Right lobe of liver (tissue), 6 donors: ENCODE measurements at regions not wholly inside any gene's neighbourhood (a gene's known extent, or its start where the extent isn't known, plus 50 kb on each side); places are given as distances from the start of the nearest gene placed in this dataset.
"Not testable (repeated sequence)": the region's sequence is repeated elsewhere in the genome, so short reads cannot be mapped to it uniquely, and the experiment has no call there.

ENCODE experiments used
- ATAC-seq, 4 donors: fragments of 200-7000 bp; cut with Tn5 transposase; one replicate each; pipeline ENCODE4 v1.9.1; 2020; ENCODE audit warnings: mild to moderate bottlenecking in 4 of 4, moderate library complexity in 4 of 4
- DNase-seq, 3 donors: peaks; one replicate each; pipeline ENCODE4 v3.0.0-alpha.2; 2020
- H3K27ac ChIP-seq, 3 donors: fragments of 200-600 bp; one replicate each; pipeline ENCODE4 v1.8.0; 2022
- H3K27me3 ChIP-seq, 2 donors: fragments of 200-600 bp; one replicate each; pipeline ENCODE4 v1.8.0; 2022
- H3K36me3 ChIP-seq, 4 donors: fragments of 200-600 bp; sonication (generic) in 1 of 4; one replicate each; pipeline versions ENCODE4 v1.5.1 to v1.8.0; 2017 to 2022; ENCODE audit warnings: control low read depth in 1 of 4
- H3K4me1 ChIP-seq, 4 donors: fragments of 200-600 bp; sonication (generic) in 1 of 4; one replicate each; pipeline versions ENCODE4 v1.5.1 to v1.8.0; 2017 to 2022; ENCODE audit warnings: control low read depth in 1 of 4
- H3K4me3 ChIP-seq, 3 donors: fragments of 200-600 bp; one replicate each; pipeline ENCODE4 v1.8.0; 2022
- H3K9me3 ChIP-seq, 4 donors: fragments of 200-600 bp; sonication (generic) in 1 of 4; one replicate each; pipeline versions ENCODE4 v1.5.1 to v1.8.0; 2017 to 2022; ENCODE audit warnings: control low read depth in 1 of 4
- CTCF ChIP-seq, 4 donors: fragments of 200-600 bp in 3 of 4; fragments of 450-650 bp in 1 of 4; IDR thresholded peaks; one replicate each; pipeline versions ENCODE4 v1.5.1 to v1.8.0; 2016 to 2022; ENCODE audit warnings: antibody characterized with exemption in 4 of 4, mild to moderate bottlenecking in 2 of 4
- POLR2A ChIP-seq: fragments of 450-650 bp; IDR thresholded peaks from one replicate; pipeline ENCODE4 v1.6.1; 2017; ENCODE audit warnings: antibody characterized with exemption, mild to moderate bottlenecking
- WGBS: methylation state at CpG from one replicate; pipeline ENCODE4 v1.1.6; 2018; ENCODE audit warnings: low coverage, low lambda C conversion rate; ENCODE audit not compliant: insufficient coverage; ENCODE audit errors: missing lambda C conversion rate; 5-methylcytosine and 5-hydroxymethylcytosine counted together
- intact Hi-C, 2 donors: fragments of 100-400 bp; cut with DNase I; formaldehyde crosslinking; loops; one replicate each; pipeline versions ENCODE4 v1.11.2 to v1.14.1; 2022
- donor health status: DM: no; HTN: yes; CAD: no.
- donor health status: DM: no; HTN: no; CAD: no.
- donor health status: DM: no; HTN: no; CAD: no.
- donor health status: DM: no; HTN: yes; CAD: no.
- donor health status: DM: no; HTN: yes; CAD: no.

- H3K9me3 ChIP-seq, H3K4me3 ChIP-seq, H3K27ac ChIP-seq, DNase-seq, intact Hi-C loops, H3K27me3 ChIP-seq, H3K36me3 ChIP-seq, H3K4me1 ChIP-seq: not testable (repeated sequence)
- 94% methylated on average over 3 of the region's 21 CpGs for WGBS
- peak in 1 of 4 donors; percentile 29 for TF ChIP-seq CTCF (IDR thresholded peaks at IDR 0.05)
- ATAC-seq: peak in 3 of 4 donors; percentile 29 to 38 (median 32)
Observed at GRCh38 chr4:97437998-97438705, 705.1 kb downstream of the STPG2 start.

- Histone ChIP-seq H3K9me3 (no peaks in the 10 kb centered on the region), H3K36me3 (no peaks in the 10 kb centered on the region), H3K4me3 (no peak overlapping the region), H3K4me1 (peaks cover 0 to 15% (median 0%) of the 10 kb centered on the region in 4 donors), H3K27ac (no peak overlapping the region), H3K27me3 (no peaks in the 10 kb centered on the region)
- ATAC-seq (no peak), DNase-seq (no peak)
- intact Hi-C loops: no loop called here
- 83% methylated on average over 2 of the region's 6 CpGs for WGBS
- TF ChIP-seq POLR2A (no peak), CTCF (IDR thresholded peaks at IDR 0.05) (no peak)
Observed at GRCh38 chr4:97453186-97453585, 690.1 kb downstream of the STPG2 start.

GRCh38 chr4:97457253-97457652 lies 686.0 kb downstream of the STPG2 start:
- peak overlapping the region in 2 of 3 donors; percentile 11 to 36 for H3K27ac ChIP-seq
- no peak for TF ChIP-seq POLR2A
- peak in 3 of 4 donors; percentile 13 to 21 (median 21) for TF ChIP-seq CTCF (IDR thresholded peaks at IDR 0.05)
- no peaks in the 10 kb centered on the region for H3K36me3 ChIP-seq
- 15% methylated on average over 1 of the region's 1 CpG for WGBS
- ATAC-seq (peak; percentile 96 to 98 (median 96)), DNase-seq (peak in 1 of 3 donors; percentile 49)
- peaks cover 0 to 19% (median 0%) of the 10 kb centered on the region in 4 donors for H3K4me1 ChIP-seq
- intact Hi-C loops: no loop called here
- H3K9me3 ChIP-seq: no peaks in the 10 kb centered on the region
- no peak overlapping the region for H3K4me3 ChIP-seq
- H3K27me3 ChIP-seq: no peaks in the 10 kb centered on the region

DNA sequence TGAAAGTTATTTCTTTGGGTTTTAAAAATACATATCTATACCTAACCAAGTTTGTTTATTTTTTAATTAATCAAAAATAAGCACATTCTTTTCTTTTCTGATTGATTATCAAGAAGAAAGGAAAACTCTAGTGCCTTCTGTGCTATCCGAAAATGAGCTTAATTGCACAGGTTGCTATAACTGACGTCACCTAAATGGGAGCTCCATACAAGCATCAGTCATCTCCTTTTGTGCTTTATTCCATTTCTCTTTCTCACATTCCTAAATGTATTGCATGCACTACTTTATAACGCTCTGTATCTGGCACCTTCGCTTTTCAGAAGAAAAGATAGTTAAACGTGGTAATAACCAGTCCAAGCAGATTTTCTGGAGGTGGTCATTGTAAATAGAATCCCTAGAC lies 675.0 kb downstream of the STPG2 start:
- Histone ChIP-seq H3K4me3 (no peak overlapping the region), H3K27ac (no peak overlapping the region), H3K36me3 (no peaks in the 10 kb centered on the region), H3K4me1 (no peaks in the 10 kb centered on the region), H3K27me3 (no peaks in the 10 kb centered on the region), H3K9me3 (no peaks in the 10 kb centered on the region)
- no peak for TF ChIP-seq CTCF (IDR thresholded peaks at IDR 0.05)
- no peak for TF ChIP-seq POLR2A
- ATAC-seq: no peak
- no peak for DNase-seq
- 80% methylated on average over 5 of the region's 5 CpGs for WGBS
- intact Hi-C loops: no loop called here
